Calu3 (cell line): ENCODE measurements at regions not wholly inside any gene's neighbourhood (a gene's known extent, or its start where the extent isn't known, plus 50 kb on each side); places are given as distances from the start of the nearest gene placed in this dataset.

Experiments used
- BruUV-seq: library from RNA; stranded (reverse); fragments of 400-500 nt; replicated peaks from 2 replicates; lab custom pipeline; 2021; lab: Mats Ljungman, UMichigan
- CTCF ChIA-PET: fragments of 300-600 bp; sonication (Branson Sonifier 250); formaldehyde crosslinking; loops from one replicate; lab custom pipeline; 2022; ENCODE audit warnings: antibody characterized with exemption; lab: Charles Lee
- DNase-seq: peaks from one replicate; pipeline ENCODE4 v3.0.0; 2022
- H3K27ac Mint-ChIP-seq: one replicate; pipeline ENCODE4 v1.8.0; 2022; ENCODE audit warnings: mixed read lengths; ENCODE audit not compliant: unreplicated experiment
- H3K27me3 Mint-ChIP-seq: one replicate; pipeline ENCODE4 v1.8.0; 2022; ENCODE audit warnings: mixed read lengths; ENCODE audit not compliant: unreplicated experiment
- H3K36me3 Mint-ChIP-seq: one replicate; pipeline ENCODE4 v1.8.0; 2022; ENCODE audit warnings: mild to moderate bottlenecking, moderate library complexity, mixed read lengths; ENCODE audit not compliant: insufficient read depth, unreplicated experiment
- H3K4me1 Mint-ChIP-seq: one replicate; pipeline ENCODE4 v1.8.0; 2022; ENCODE audit warnings: mild to moderate bottlenecking, low read depth, mixed read lengths; ENCODE audit not compliant: unreplicated experiment
- H3K4me3 Mint-ChIP-seq: one replicate; pipeline ENCODE4 v1.8.0; 2022; ENCODE audit warnings: mild to moderate bottlenecking, low read depth, moderate library complexity, mixed read lengths; ENCODE audit not compliant: unreplicated experiment
- H3K9me3 Mint-ChIP-seq: one replicate; pipeline ENCODE4 v1.8.0; 2022; ENCODE audit warnings: low read depth, mixed read lengths; ENCODE audit not compliant: unreplicated experiment
- CTCF ChIP-seq: fragments of 200-600 bp; IDR thresholded peaks from one replicate; pipeline ENCODE4 v1.8.0; 2022; ENCODE audit warnings: antibody characterized with exemption; ENCODE audit not compliant: unreplicated experiment
- intact Hi-C: fragments of 100-400 bp; cut with micrococcal nuclease; formaldehyde crosslinking; loops from one replicate; pipeline ENCODE4 v1.10.0; 2022; ENCODE audit not compliant: unreplicated experiment

- no peaks in the 10 kb centered on the region for H3K36me3 Mint-ChIP-seq
- H3K27ac Mint-ChIP-seq, result no peak overlapping the region
- intact Hi-C loops, result no loop called here
- TF ChIP-seq CTCF, result no peak
- H3K9me3 Mint-ChIP-seq, result no peaks in the 10 kb centered on the region
- no TSS peak for BruUV-seq
- no peak for DNase-seq
- CTCF ChIA-PET, result no interaction called here
- peaks cover 18% of the 10 kb centered on the region for H3K4me1 Mint-ChIP-seq
- peaks cover 44% of the 10 kb centered on the region for H3K27me3 Mint-ChIP-seq
- no peak overlapping the region for H3K4me3 Mint-ChIP-seq
These were observed 172.7 kb downstream of the TTLL2 start for GRCh38 chr6:167497428-167498056.

GRCh38 chr6:167499161-167499660 is 174.3 kb downstream of the TTLL2 start:
- no peak for DNase-seq
- TF ChIP-seq CTCF, result no peak
- Mint-ChIP-seq H3K4me3 (no peak overlapping the region), H3K4me1 (peaks cover 9% of the 10 kb centered on the region), H3K9me3 (no peaks in the 10 kb centered on the region), H3K27ac (no peak overlapping the region), H3K36me3 (no peaks in the 10 kb centered on the region), H3K27me3 (peaks cover 44% of the 10 kb centered on the region)
- CTCF ChIA-PET, result no interaction called here
- intact Hi-C loops, result no loop called here
- BruUV-seq, result no TSS peak

- no peaks in the 10 kb centered on the region for H3K36me3 Mint-ChIP-seq
- no peak overlapping the region for H3K4me3 Mint-ChIP-seq
- no peak for DNase-seq
- no peak for TF ChIP-seq CTCF
- CTCF ChIA-PET, result no interaction called here
- H3K27ac Mint-ChIP-seq, result no peak overlapping the region
- peaks cover 37% of the 10 kb centered on the region for H3K27me3 Mint-ChIP-seq
- H3K9me3 Mint-ChIP-seq, result no peaks in the 10 kb centered on the region
- BruUV-seq, result no TSS peak
- intact Hi-C loops, result no loop called here
- no peaks in the 10 kb centered on the region for H3K4me1 Mint-ChIP-seq
These were observed 176.1 kb downstream of the TTLL2 start for GRCh38 chr6:167500961-167501360.

- TF ChIP-seq CTCF, result peak; percentile 48
- peak; percentile 67 for DNase-seq
- Mint-ChIP-seq H3K4me3 (no peak overlapping the region), H3K27me3 (peaks cover 37% of the 10 kb centered on the region), H3K27ac (no peak overlapping the region), H3K36me3 (no peaks in the 10 kb centered on the region), H3K4me1 (no peaks in the 10 kb centered on the region), H3K9me3 (no peaks in the 10 kb centered on the region)
- intact Hi-C loops, result loop anchor here (1.0 to 2.0 kb wide), 2 partner anchors 181 to 396 kb away; no protein-coding TSS in a partner anchor
- no TSS peak for BruUV-seq
- CTCF ChIA-PET, result no interaction called here
These were observed 177.0 kb downstream of the TTLL2 start for GRCh38 chr6:167501831-167502385.
